HCT116 (cell line): ENCODE measurements at regions not wholly inside any gene's neighbourhood (a gene's known extent, or its start where the extent isn't known, plus 50 kb on each side); places are given as distances from the start of the nearest gene placed in this dataset.

Experiments
- ATAC-seq: fragments of 200-7000 bp; cut with Tn5 transposase; 2 replicates; pipeline ENCODE4 v1.9.1; 2020; ENCODE audit warnings: mild to moderate bottlenecking, moderate library complexity
- BruUV-seq: library from RNA; stranded (reverse); fragments of 400-500 nt; replicated peaks from 2 replicates; lab custom pipeline; 2021; lab: Mats Ljungman, UMichigan
- CTCF ChIA-PET: fragments of 300-600 bp; sonication (Branson Sonifier 250); formaldehyde crosslinking; loops from one replicate; lab custom pipeline; 2021; ENCODE audit warnings: antibody characterized with exemption; lab: Charles Lee
- POLR2A ChIA-PET: fragments of 300-600, 350-600 bp; sonication (Branson Sonifier 250); formaldehyde crosslinking; loops from one replicate; lab custom pipeline; 2021; ENCODE audit warnings: antibody characterized with exemption; lab: Charles Lee
- RAD21 ChIA-PET, 2 experiments: fragments of 300-600 bp; sonication (Branson Sonifier 250); formaldehyde crosslinking; loops; one replicate each; lab custom pipeline; 2023; ENCODE audit warnings: low total read pairs in 2 of 2; ENCODE audit not compliant: uncharacterized antibody in 2 of 2, unreplicated experiment in 2 of 2, low non-redundant PET in 1 of 2; lab: Charles Lee
- DNase-seq: peaks from one replicate; pipeline ENCODE4 v3.0.0-alpha.2; 2010; ENCODE audit warnings: low read depth, low spot score
- H2AFZ ChIP-seq: fragments of 200-600 bp; shearing (Covaris generic), sonication (generic); 2 replicates; pipeline ENCODE4 v1.6.1; 2017; ENCODE audit warnings: low read depth, mixed run types, mixed read lengths, antibody characterized with exemption, low read length; ENCODE audit not compliant: poor library complexity, severe bottlenecking
- H3K27ac ChIP-seq: 2 replicates; pipeline ENCODE4 v1.5.1; 2012; ENCODE audit warnings: low read depth, low read length
- H3K27me3 ChIP-seq: fragments of 200-600 bp; sonication (generic); 2 replicates; pipeline ENCODE4 v1.6.1; 2016; ENCODE audit warnings: mixed run types, low read length, mixed read lengths; ENCODE audit not compliant: insufficient read depth
- H3K36me3 ChIP-seq, 2 experiments: fragments of 200-500 bp in 1 of 2; fragments of 200-600 bp in 1 of 2; sonication (Bioruptor generic) in 1 of 2; sonication (generic) in 1 of 2; 2 replicates each; pipeline versions ENCODE4 v1.5.1 to v1.6.1; 2014 to 2016; ENCODE audit warnings: low read length in 2 of 2, inconsistent platforms in 1 of 2, mixed read lengths in 1 of 2, mixed run types in 1 of 2; ENCODE audit not compliant: insufficient read depth in 2 of 2, control insufficient read depth in 1 of 2
- H3K4me1 ChIP-seq, 2 experiments: fragments of 200-600 bp in 1 of 2; sonication (generic) in 1 of 2; 2 replicates each; pipeline versions ENCODE4 v1.5.1 to v1.6.1; 2012 to 2017; ENCODE audit warnings: low read length in 2 of 2, inconsistent platforms in 1 of 2, mild to moderate bottlenecking in 1 of 2, mixed read lengths in 1 of 2, mixed run types in 1 of 2, moderate library complexity in 1 of 2; ENCODE audit not compliant: insufficient read depth in 2 of 2, control insufficient read depth in 1 of 2
- H3K4me2 ChIP-seq: fragments of 200-600 bp; sonication (generic); 2 replicates; pipeline ENCODE4 v1.6.1; 2017; ENCODE audit warnings: mixed run types, low read length, mixed read lengths
- H3K4me3 ChIP-seq, 2 experiments: fragments of 200-600 bp in 1 of 2; sonication (generic) in 1 of 2; replicated peaks in 1 of 2; 2 replicates each; pipeline ENCODE4 v1.5.1; 2011 to 2016; ENCODE audit warnings: low read length in 2 of 2, control low read depth in 1 of 2, low read depth in 1 of 2, mild to moderate bottlenecking in 1 of 2, mixed read lengths in 1 of 2, mixed run types in 1 of 2
- H3K79me2 ChIP-seq: fragments of 200-600 bp; sonication (generic); 2 replicates; pipeline ENCODE4 v1.6.1; 2017; ENCODE audit warnings: mild to moderate bottlenecking, mixed run types, low read length, moderate library complexity, mixed read lengths; ENCODE audit not compliant: insufficient read depth
- H3K9ac ChIP-seq: fragments of 200-600 bp; sonication (generic); 2 replicates; pipeline ENCODE4 v1.6.1; 2016; ENCODE audit warnings: low read length, mixed read lengths
- H3K9me2 ChIP-seq: fragments of 200-600 bp; sonication (generic), shearing (Covaris generic); 2 replicates; pipeline ENCODE4 v1.6.1; 2017; ENCODE audit warnings: mixed run types, mild to moderate bottlenecking, moderate library complexity; ENCODE audit not compliant: insufficient read depth
- H3K9me3 ChIP-seq, 2 experiments: fragments of 200-500 bp in 1 of 2; fragments of 200-600 bp in 1 of 2; sonication (Bioruptor generic) in 1 of 2; sonication (generic) in 1 of 2; 2 replicates each; pipeline ENCODE4 v1.6.1; 2014 to 2017; ENCODE audit warnings: low read length in 2 of 2, mixed read lengths in 2 of 2, inconsistent platforms in 1 of 2, low read depth in 1 of 2, mild to moderate bottlenecking in 1 of 2, mixed run types in 1 of 2, moderate library complexity in 1 of 2; ENCODE audit not compliant: control insufficient read depth in 1 of 2, insufficient read depth in 1 of 2
- H4K20me1 ChIP-seq: fragments of 200-600 bp; sonication (generic), shearing (Covaris generic); 2 replicates; pipeline ENCODE4 v1.6.1; 2017; ENCODE audit warnings: mixed run types, mild to moderate bottlenecking, moderate library complexity; ENCODE audit not compliant: insufficient read depth
- ATF3 ChIP-seq: IDR thresholded peaks from 2 replicates; pipeline ENCODE4 v1.6.1; 2012
- CEBPB ChIP-seq: IDR thresholded peaks from 2 replicates; pipeline ENCODE4 v1.6.1; 2012; ENCODE audit warnings: low read depth
- EGR1 ChIP-seq: IDR thresholded peaks from 2 replicates; pipeline ENCODE4 v1.6.1; 2012; ENCODE audit warnings: low read depth
- ELF1 ChIP-seq: IDR thresholded peaks from 2 replicates; pipeline ENCODE4 v1.6.1; 2012; ENCODE audit warnings: low read depth, borderline replicate concordance
- EZH2phosphoT487 ChIP-seq: fragments of 200-600 bp; IDR thresholded peaks from 2 replicates; pipeline ENCODE4 v1.6.1; 2018; ENCODE audit warnings: antibody characterized with exemption, borderline replicate concordance
- FOSL1 ChIP-seq: IDR thresholded peaks from 2 replicates; pipeline ENCODE4 v1.6.1; 2012; ENCODE audit warnings: low read depth
- MAX ChIP-seq: IDR thresholded peaks from 2 replicates; pipeline ENCODE4 v1.6.1; 2012
- POLR2A ChIP-seq: IDR thresholded peaks from 2 replicates; pipeline ENCODE4 v1.7.0; 2011; ENCODE audit warnings: borderline replicate concordance; ENCODE audit not compliant: insufficient read depth, insufficient read length; ENCODE audit errors: extremely low read depth
- RAD21 ChIP-seq: IDR thresholded peaks from 2 replicates; pipeline ENCODE4 v1.6.1; 2012; ENCODE audit warnings: low read depth, mild to moderate bottlenecking
- SIN3A ChIP-seq: IDR thresholded peaks from 2 replicates; pipeline ENCODE4 v1.6.1; 2012; ENCODE audit warnings: low read depth
- SP1 ChIP-seq: IDR thresholded peaks from 2 replicates; pipeline ENCODE4 v1.6.1; 2012; ENCODE audit warnings: low read depth
- SRF ChIP-seq: IDR thresholded peaks from 2 replicates; pipeline ENCODE4 v1.6.1; 2012; ENCODE audit warnings: low read depth
- TCF7L2 ChIP-seq: IDR thresholded peaks from 2 replicates; pipeline ENCODE4 v1.7.0; 2011; ENCODE audit warnings: borderline replicate concordance, inconsistent platforms; ENCODE audit not compliant: insufficient read depth, insufficient read length; ENCODE audit errors: extremely low read depth
- ZNF274 ChIP-seq: fragments of 200-500 bp; sonication (Bioruptor generic); IDR thresholded peaks from 2 replicates; pipeline ENCODE4 v1.6.1; 2014; ENCODE audit warnings: mild to moderate bottlenecking, low read depth, low read length, inconsistent platforms
- intact Hi-C: fragments of 100-400 bp; cut with micrococcal nuclease; formaldehyde crosslinking; loops from 2 replicates; pipeline ENCODE4 v1.10.0; 2022
- TF ChIP-seq, protein P1 (sequence below), 3 experiments: fragments of 200-600 bp in 1 of 3; sonication (generic) in 1 of 3; IDR thresholded peaks in 2 of 3; conservative IDR thresholded peaks in 1 of 3; 2 replicates each; pipeline ENCODE4 v1.5.1; 2012 to 2017; ENCODE audit warnings: low read depth in 2 of 3, low read length in 2 of 3, antibody characterized with exemption in 1 of 3, borderline replicate concordance in 1 of 3, control low read depth in 1 of 3, mild to moderate bottlenecking in 1 of 3, mixed read lengths in 1 of 3, mixed run types in 1 of 3, moderate library complexity in 1 of 3; ENCODE audit not compliant: insufficient read depth in 1 of 3

GRCh38 chr3:16053794-16054193 lies 120.7 kb upstream of the GALNT15 start (continued):
- TF ChIP-seq MAX = no peak
- no peak for TF ChIP-seq POLR2A
- no peak for TF ChIP-seq SRF
- no peak for TF ChIP-seq EZH2phosphoT487
- no peak for TF ChIP-seq ZNF274

GRCh38 chr3:16055606-16056211 lies 118.8 kb upstream of the GALNT15 start:
- BruUV-seq = no TSS peak
- ATAC-seq (no peak), DNase-seq (no peak)
- Histone ChIP-seq H3K4me2 (no peak overlapping the region), H3K4me1 (peaks cover 13 to 23% of the 10 kb centered on the region in 2 experiments), H3K27ac (no peak overlapping the region), H3K9ac (no peak overlapping the region), H3K4me3 (no peak overlapping the region), H3K79me2 (no peaks in the 10 kb centered on the region), H4K20me1 (no peaks in the 10 kb centered on the region), H2AFZ (no peak overlapping the region), H3K36me3 (no peaks in the 10 kb centered on the region), H3K9me3 (no peaks in the 10 kb centered on the region), H3K9me2 (no peaks in the 10 kb centered on the region), H3K27me3 (no peaks in the 10 kb centered on the region)
- intact Hi-C loops = no loop called here
- RAD21 ChIA-PET = no interaction called here
- CTCF ChIA-PET = no interaction called here
- no peak for TF ChIP-seq SIN3A
- no peak for TF ChIP-seq FOSL1
- TF ChIP-seq ZNF274 = no peak
- TF ChIP-seq ATF3 = no peak
- TF ChIP-seq TCF7L2 = no peak
- TF ChIP-seq EGR1 = no peak
- no peak for TF ChIP-seq MAX
- no peak for TF ChIP-seq POLR2A
- no peak for TF ChIP-seq ELF1
- no peak for TF ChIP-seq SP1
- TF ChIP-seq EZH2phosphoT487 = no peak
- TF ChIP-seq RAD21 = no peak
- no peak for TF ChIP-seq CEBPB
- TF ChIP-seq, protein P1, sequence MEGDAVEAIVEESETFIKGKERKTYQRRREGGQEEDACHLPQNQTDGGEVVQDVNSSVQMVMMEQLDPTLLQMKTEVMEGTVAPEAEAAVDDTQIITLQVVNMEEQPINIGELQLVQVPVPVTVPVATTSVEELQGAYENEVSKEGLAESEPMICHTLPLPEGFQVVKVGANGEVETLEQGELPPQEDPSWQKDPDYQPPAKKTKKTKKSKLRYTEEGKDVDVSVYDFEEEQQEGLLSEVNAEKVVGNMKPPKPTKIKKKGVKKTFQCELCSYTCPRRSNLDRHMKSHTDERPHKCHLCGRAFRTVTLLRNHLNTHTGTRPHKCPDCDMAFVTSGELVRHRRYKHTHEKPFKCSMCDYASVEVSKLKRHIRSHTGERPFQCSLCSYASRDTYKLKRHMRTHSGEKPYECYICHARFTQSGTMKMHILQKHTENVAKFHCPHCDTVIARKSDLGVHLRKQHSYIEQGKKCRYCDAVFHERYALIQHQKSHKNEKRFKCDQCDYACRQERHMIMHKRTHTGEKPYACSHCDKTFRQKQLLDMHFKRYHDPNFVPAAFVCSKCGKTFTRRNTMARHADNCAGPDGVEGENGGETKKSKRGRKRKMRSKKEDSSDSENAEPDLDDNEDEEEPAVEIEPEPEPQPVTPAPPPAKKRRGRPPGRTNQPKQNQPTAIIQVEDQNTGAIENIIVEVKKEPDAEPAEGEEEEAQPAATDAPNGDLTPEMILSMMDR (IDR thresholded peaks at IDR 0.05 in 2 of 3, conservative IDR thresholded peaks at IDR 0.05 in 1 of 3; ENCODE audit: borderline replicate concordance in 1 of 3, insufficient read depth in 1 of 3, low read depth in 2 of 3, low read length in 2 of 3) = no peak
- POLR2A ChIA-PET = no interaction called here
